Cerebellar cortex (tissue), 1 donor: ENCODE measurements at regions not wholly inside any gene's neighbourhood (a gene's known extent, or its start where the extent isn't known, plus 50 kb on each side); places are given as distances from the start of the nearest gene placed in this dataset.
"Not testable (repeated sequence)": the region's sequence is repeated elsewhere in the genome, so short reads cannot be mapped to it uniquely, and the experiment has no call there.

Source experiments
- DNase-seq: peaks from one replicate; pipeline ENCODE4 v3.0.0-alpha.2; 2015; ENCODE audit warnings: low spot score

- DNase-seq: no peak
Measured at GRCh38 chr7:81433692-81434331, 336.0 kb downstream of the HGF start.

- no peak for DNase-seq
Measured at GRCh38 chr7:81433206-81433605, 336.6 kb downstream of the HGF start.

- no peak for DNase-seq
Measured at GRCh38 chr7:81430761-81431160, 339.1 kb downstream of the HGF start.

- no peak for DNase-seq
Measured at GRCh38 chr7:81430150-81430549, 339.7 kb downstream of the HGF start.

GRCh38 chr7:81427461-81427860 is 342.4 kb downstream of the HGF start:
- DNase-seq: no peak

GRCh38 chr7:81420526-81421226 is 349.2 kb downstream of the HGF start:
- no peak for DNase-seq

GRCh38 chr7:81419731-81420130 is 350.1 kb downstream of the HGF start:
- no peak for DNase-seq

- DNase-seq: no peak
Measured at GRCh38 chr7:81416659-81417058, 353.2 kb downstream of the HGF start.

- DNase-seq: no peak
Measured at GRCh38 chr7:81415181-81415580, 354.7 kb downstream of the HGF start.

- no peak for DNase-seq
Measured at GRCh38 chr7:81414411-81414810, 355.4 kb downstream of the HGF start.

GRCh38 chr7:81410471-81411117 is 359.3 kb downstream of the HGF start:
- DNase-seq: no peak

GRCh38 chr7:81408728-81409127 is 361.1 kb downstream of the HGF start:
- no peak for DNase-seq

GRCh38 chr7:81407094-81407493 is 362.8 kb downstream of the HGF start:
- DNase-seq: no peak

GRCh38 chr7:81404669-81405068 is 365.2 kb downstream of the HGF start:
- no peak for DNase-seq

GRCh38 chr7:81402227-81402626 is 367.6 kb downstream of the HGF start:
- no peak for DNase-seq

GRCh38 chr7:81399471-81399870 is 370.4 kb downstream of the HGF start:
- no peak for DNase-seq

GRCh38 chr7:81394029-81394428 is 375.8 kb downstream of the HGF start:
- no peak for DNase-seq

- no peak for DNase-seq
Measured at GRCh38 chr7:81393018-81393417, 376.8 kb downstream of the HGF start.

GRCh38 chr7:81385370-81385769 is 384.5 kb downstream of the HGF start:
- no peak for DNase-seq

- no peak for DNase-seq
Measured at GRCh38 chr7:81383846-81384245, 386.0 kb downstream of the HGF start.

GRCh38 chr7:81374641-81375040 is 395.2 kb downstream of the HGF start:
- DNase-seq: not testable (repeated sequence)

GRCh38 chr7:81370822-81371221 is 399.0 kb downstream of the HGF start:
- DNase-seq: no peak

GRCh38 chr7:81367326-81367931 is 402.4 kb downstream of the HGF start:
- DNase-seq: no peak
